ENCODE measurements at regions not wholly inside any gene's neighbourhood (a gene's known extent, or its start where the extent isn't known, plus 50 kb on each side); places are given as distances from the start of the nearest gene placed in this dataset.

GRCh38 chr7:42545049-42545724, 308.2 kb upstream of the GLI3 start:
- TF ChIP-seq CTCF (IDR thresholded peaks at IDR 0.05; ENCODE audit: low read depth, low read length): no peak
- TF ChIP-seq EZH2phosphoT487 (IDR thresholded peaks at IDR 0.05; ENCODE audit: low read depth): no peak
